ENCODE measurements at regions not wholly inside any gene's neighbourhood (a gene's known extent, or its start where the extent isn't known, plus 50 kb on each side); places are given as distances from the start of the nearest gene placed in this dataset.
A peak's percentile ranks its signal among the peaks of the same experiment; 100 is the strongest.

GRCh38 chr20:19000078-19000477 is 186.5 kb downstream of the SCP2D1 start:
- DNase-seq (ENCODE audit: low read depth) = no peak

DNA sequence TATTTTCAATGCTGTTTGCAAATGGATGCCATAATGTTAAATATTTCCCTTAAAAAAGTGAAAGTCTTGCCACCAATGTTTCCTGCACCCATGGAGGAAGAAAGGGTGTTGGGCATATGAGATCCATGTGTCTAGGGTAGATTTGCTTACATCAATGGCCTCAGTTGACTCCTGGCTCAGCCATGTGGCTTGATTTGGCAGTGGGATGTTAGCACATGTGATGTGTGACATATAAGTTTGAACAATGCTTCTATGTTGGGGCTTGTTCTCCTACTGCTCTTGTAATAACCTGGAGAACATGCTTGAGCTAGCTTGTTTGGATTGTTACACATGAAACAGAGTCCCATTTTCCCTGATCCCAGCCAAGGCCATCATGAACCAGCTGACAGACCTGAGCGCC is 187.6 kb downstream of the SCP2D1 start:
- no peak for DNase-seq (ENCODE audit: low read depth)

GRCh38 chr20:19003366-19004336 is 190.1 kb downstream of the SCP2D1 start:
- no peak for DNase-seq (ENCODE audit: low read depth)

DNA sequence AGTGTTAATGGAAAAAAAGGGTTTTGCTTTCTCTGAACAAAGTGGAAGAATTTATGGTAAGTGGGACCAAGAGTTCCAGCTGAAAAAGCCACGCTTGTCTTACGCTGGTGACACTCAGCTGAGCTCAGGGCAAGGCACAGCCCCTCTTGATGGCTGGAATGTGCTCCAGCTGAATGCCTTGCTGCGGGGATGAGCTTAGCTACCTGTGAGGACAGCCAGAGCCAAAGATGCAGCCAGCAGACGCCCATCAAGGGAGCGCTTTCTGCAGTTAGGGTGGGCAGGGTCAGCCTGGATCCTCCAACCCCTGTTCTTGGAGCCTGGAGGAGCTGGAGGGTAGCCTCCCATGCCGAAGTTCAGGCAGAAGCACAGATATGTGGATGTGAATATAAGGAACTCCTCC is 191.4 kb downstream of the SCP2D1 start:
- DNase-seq (ENCODE audit: low read depth) = no peak

- DNase-seq (ENCODE audit: low read depth) = no peak
Measured at GRCh38 chr20:19008497-19008896, 194.9 kb downstream of the SCP2D1 start.

DNA sequence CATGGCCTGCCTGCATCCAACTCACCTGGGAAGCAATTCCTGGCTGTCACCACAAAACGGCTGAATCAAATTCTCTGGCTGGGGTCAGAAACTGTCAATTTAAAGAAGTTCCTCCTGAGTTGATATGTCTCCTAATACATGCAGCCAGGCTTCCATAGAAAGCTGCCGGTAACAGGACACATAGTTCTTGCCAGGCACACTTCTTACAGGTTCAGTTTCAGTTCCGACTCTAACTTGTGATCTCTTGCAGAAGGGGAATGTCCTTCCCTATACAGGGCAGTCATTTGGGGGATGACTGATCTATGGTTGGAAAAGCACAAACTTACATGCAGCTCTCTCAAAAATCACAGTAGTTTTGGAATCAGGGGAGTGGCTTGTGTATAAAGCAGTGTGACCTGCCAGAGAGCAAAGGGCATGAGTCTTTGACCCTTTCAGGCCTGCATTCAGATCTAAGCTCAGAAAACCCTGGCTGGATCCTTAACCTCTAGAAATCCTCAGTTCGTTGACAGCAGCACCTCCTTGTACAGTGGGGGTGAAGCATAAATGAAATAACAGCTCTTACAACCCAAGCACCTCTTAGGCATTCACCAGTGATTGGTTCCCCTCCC is 195.6 kb downstream of the SCP2D1 start:
- no peak for DNase-seq (ENCODE audit: low read depth)

DNA sequence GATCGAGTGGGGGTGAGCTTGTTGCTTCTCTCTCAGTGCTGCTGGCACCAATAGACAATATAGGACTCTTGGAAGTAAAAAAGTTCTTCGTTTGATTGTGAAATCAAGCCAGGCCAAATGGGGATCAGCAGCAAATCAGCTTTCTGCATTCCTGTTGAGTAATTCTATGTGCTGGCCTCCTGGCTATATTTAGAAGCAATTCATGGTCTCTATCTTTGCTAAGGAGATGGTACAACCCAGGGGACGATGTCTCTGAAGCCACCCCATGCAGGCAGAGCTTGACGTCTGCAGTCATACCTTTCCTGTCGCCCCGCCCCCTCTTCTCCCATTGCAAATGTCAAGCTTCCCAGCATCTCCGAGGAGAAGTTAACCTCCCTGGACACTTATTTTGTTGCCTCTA is 199.1 kb downstream of the SCP2D1 start:
- peak; percentile 6 for DNase-seq (ENCODE audit: low read depth)

DNA sequence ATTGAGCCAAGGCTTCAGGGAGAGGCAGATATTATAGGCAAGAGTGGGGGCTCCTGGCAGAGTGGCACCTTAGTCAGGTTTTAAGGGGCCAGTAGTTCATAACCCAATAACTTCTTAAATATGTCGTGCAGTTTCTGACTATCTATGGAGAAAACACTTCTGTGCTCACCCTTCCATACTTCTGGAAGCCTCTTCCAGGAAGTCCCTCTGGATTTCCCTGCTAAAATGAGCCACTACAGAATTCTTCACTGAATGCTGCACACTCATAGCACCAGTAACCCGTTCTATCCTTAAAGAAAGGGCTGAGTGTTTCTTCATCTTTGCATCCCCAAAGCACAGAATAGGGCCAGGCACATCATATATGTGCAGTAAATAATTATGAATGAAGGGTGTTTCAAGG is 198.5 kb upstream of the SLC24A3 start:
- no peak for DNase-seq (ENCODE audit: low read depth)

DNA sequence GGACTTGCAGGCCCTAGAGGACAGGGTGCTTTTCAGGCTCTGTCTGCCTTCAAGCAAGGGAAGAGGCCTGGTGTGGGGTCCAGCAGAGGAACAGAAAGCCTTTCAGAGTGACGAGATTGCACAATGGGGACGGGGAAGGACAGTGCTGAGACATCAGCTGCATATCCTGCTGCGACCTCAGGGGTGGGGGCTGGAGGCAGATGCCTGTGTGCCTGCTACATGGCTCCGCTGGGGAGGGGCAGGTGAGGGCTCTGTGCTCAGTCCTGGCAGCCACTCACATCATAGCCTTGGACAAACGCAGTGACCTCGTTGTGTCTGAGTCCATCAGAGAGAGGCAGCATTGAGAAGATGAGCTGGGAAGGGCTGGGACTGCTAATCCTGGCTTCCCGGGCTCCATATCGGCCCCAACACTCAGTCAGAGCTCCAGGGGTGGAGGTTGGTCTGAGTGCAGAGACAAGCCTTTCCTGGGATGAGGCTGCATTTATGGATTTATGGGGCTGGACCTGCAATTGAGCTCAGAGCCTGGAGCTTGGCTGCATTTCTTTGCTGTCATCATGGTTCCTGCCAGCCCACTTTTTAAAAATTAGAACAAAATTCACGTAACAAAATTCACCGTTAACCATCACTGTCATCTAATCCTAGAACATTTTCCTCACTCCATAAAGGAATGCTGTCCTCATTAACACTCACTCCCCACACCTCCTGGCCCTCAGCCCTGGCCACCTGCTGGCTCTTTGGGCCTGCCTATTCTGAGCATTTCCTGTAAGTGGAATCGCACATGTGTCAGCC is 196.9 kb upstream of the SLC24A3 start:
- no peak for DNase-seq (ENCODE audit: low read depth)

DNA sequence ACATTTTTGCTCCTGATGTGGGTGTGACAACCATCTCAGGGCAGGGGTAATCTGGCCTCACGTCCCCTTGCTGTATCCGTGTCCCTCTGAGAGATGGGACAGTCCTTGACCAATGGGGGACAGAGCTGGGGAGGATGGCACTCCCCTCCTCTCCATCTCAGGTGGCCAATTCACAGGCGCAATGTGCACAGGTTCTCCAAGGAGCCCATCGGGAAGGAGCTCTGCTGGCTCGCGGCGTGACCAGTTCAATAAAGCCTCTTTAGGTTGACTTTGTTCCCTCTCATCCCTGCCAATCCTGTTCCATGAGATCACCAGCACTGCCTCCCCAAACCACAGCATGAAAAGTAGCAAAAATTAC is 196.3 kb upstream of the SLC24A3 start:
- DNase-seq (ENCODE audit: low read depth) = no peak

GRCh38 chr20:19017104-19017690 is 195.2 kb upstream of the SLC24A3 start:
- no peak for DNase-seq (ENCODE audit: low read depth)

- DNase-seq (ENCODE audit: low read depth) = no peak
Measured at GRCh38 chr20:19018881-19019280, 193.6 kb upstream of the SLC24A3 start.

DNA sequence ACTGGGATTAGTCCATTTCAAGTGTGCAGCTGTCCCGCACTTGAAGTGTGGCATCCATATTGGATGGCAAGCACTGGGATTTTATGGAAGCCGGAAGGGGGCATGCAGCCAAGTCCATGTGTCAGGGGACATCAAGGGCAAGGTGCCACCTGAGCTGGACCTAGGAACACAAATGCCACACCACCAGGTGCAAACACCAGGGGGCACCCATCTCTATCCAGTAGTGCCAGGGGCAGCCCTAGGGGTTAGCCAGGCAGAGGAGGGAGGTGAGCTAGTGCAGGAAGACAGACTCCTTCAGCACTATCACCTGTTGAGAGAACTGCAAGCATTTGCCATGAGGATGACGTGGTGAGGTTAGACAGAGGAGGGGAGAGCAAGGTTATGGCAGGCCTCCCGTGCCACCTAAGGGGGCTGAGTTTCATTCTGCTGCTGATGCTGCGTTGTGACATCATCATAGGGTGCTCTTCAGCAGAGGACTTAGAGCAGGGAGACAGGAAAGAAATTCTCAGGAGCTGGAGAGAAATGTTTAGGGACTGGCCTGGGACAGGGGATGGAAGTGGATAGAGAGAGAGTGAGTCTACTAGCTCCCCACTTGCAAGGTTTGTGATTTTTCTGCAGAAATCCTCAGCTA is 192.6 kb upstream of the SLC24A3 start:
- DNase-seq (ENCODE audit: low read depth) = no peak

DNA sequence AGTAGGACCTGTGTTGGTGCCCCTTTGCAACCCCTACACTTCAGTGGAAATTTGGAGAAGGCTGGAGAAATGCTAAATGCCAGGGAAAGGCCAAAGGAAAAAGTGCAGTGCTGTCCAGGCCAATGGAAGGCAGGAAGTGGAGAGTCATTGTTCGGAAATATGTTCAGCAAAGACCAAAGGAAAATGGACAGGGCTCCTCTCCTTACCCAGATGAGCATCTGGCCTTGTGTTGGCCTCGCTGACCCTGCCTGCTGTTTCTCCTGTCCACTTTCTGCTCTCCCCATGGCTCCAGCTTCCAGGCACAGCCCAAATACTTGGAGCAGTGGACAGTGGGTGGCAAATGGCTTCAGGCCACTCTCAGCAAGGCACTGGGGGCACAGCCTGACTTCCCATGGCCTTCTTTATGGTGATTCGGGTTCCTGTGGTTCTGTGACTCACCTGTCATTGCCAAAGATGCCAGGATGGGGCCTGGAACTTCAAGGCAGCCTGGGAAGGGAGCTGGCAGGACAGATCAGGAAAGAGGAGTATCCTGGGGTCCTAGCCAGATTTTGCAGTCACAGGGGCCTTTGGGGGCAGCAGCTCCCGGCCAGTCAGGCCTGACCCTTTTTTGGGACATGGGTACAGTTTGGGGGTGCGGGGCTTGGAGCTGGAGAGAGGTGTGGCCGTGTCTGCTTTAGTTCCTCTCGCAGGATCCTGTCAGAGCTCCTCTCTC is 190.9 kb upstream of the SLC24A3 start:
- DNase-seq (ENCODE audit: low read depth) = no peak

- no peak for DNase-seq (ENCODE audit: low read depth)
Measured at GRCh38 chr20:19022118-19022575, 190.3 kb upstream of the SLC24A3 start.

DNA sequence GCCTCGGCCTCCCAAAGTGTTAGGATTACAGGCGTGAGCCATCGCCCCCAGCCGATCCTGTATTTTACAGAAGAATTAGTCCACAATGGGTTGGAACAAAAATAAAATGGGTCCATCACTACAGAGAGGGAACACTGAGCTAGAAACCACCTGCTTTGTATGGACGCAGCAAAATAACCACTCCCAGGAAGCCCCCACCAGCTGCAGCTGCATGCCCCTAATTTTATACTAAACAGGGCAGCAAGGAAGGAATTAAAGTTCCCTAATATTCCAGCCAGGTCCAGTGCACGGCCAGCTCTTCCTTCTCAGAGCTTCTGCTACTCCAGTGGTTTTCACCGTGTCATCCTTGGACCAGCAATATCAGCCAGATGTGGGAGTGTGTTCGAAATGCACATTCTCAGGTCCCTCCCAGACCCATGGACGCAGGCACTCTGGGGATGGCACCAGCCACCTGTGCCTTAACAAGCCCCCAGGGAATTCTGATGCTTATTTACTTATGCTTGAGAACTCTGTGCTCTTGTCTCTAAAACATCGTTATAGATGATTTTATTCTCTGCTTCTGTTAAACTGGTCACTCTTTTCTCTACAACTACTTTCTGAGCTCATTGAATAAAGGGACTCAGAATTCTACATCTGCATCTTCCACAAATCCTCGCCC is 189.5 kb upstream of the SLC24A3 start:
- no peak for DNase-seq (ENCODE audit: low read depth)

- DNase-seq (ENCODE audit: low read depth) = no peak
Measured at GRCh38 chr20:19024296-19025035, 188.0 kb upstream of the SLC24A3 start.

DNA sequence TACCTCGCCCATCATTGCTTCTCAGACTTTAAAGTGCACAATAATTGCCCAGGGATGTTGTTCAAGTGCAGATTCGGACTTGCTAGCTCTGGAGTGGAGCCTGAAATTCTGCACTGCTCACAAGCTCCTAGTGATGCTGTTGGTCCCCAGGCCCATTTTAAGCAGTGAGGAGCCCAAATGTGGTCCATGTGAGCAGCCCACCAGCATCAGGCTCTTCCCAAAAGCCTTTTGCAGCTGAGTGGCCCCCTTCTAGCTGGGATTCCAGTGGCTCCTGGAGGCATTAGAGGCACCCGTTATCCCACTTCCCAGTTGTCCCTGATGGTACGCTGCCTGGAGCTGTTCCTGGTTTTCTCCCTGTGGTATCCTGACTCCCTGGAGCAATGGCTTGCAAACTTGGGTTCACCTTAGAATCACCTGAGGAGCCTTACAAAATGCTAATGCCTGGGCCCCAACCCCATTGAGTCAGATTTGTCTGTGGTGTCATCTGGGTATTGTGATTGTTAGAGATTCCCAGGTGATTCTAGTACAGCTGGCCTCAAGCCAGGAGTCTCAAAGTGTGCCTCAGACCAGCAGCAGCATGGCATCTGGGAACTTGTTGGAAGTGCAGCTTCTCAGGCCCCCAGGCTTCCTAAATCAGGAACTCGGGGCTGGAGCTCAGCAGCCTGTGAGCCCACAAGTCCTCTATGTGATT is 186.9 kb upstream of the SLC24A3 start:
- no peak for DNase-seq (ENCODE audit: low read depth)
